Suprapubic skin (tissue), 4 donors: ENCODE measurements at regions not wholly inside any gene's neighbourhood (a gene's known extent, or its start where the extent isn't known, plus 50 kb on each side); places are given as distances from the start of the nearest gene placed in this dataset.

Source experiments
- EP300 ChIP-seq: sonication (generic); formaldehyde crosslinking; IDR thresholded peaks from one replicate; pipeline ENCODE4 v1.6.1; 2017; ENCODE audit warnings: antibody characterized with exemption
- POLR2A ChIP-seq, 2 donors: fragments of 450-650 bp; IDR thresholded peaks; one replicate each; pipeline ENCODE4 v1.6.1; 2017; ENCODE audit warnings: antibody characterized with exemption in 2 of 2, mild to moderate bottlenecking in 2 of 2, moderate library complexity in 2 of 2
- POLR2AphosphoS5 ChIP-seq, 3 donors: sonication (generic); formaldehyde crosslinking; IDR thresholded peaks; one replicate each; pipeline ENCODE4 v1.6.1; 2017; ENCODE audit warnings: antibody characterized with exemption in 3 of 3
- TF ChIP-seq, protein P1 (sequence below), 2 donors: fragments of 200-600 bp in 1 of 2; fragments of 450-650 bp in 1 of 2; sonication (generic) in 1 of 2; IDR thresholded peaks; one replicate each; pipeline ENCODE4 v1.5.1; 2016 to 2019; ENCODE audit warnings: antibody characterized with exemption in 2 of 2, mild to moderate bottlenecking in 1 of 2, moderate library complexity in 1 of 2

DNA sequence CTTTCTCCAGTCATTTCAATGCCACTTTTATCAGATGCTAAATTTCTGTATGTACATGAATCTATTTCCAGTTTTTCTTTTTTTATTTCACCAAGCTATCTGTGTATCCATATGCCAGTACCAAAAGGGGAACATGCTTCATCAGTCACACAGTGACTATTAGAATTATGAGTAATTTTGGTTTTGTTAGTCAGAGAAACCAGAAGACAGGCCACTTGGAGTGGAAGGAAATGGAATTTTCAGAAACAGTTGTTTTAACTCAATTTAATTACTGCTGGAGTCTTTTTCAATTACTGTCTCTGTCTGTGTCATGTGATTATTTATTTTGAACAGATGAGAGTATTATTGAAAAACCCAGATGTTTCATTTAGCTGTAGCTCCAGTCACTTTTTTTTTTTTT lies 84.6 kb upstream of the ANO3 start:
- TF ChIP-seq, protein P1, sequence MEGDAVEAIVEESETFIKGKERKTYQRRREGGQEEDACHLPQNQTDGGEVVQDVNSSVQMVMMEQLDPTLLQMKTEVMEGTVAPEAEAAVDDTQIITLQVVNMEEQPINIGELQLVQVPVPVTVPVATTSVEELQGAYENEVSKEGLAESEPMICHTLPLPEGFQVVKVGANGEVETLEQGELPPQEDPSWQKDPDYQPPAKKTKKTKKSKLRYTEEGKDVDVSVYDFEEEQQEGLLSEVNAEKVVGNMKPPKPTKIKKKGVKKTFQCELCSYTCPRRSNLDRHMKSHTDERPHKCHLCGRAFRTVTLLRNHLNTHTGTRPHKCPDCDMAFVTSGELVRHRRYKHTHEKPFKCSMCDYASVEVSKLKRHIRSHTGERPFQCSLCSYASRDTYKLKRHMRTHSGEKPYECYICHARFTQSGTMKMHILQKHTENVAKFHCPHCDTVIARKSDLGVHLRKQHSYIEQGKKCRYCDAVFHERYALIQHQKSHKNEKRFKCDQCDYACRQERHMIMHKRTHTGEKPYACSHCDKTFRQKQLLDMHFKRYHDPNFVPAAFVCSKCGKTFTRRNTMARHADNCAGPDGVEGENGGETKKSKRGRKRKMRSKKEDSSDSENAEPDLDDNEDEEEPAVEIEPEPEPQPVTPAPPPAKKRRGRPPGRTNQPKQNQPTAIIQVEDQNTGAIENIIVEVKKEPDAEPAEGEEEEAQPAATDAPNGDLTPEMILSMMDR (IDR thresholded peaks at IDR 0.05) = no peak
- no peak for TF ChIP-seq POLR2A (IDR thresholded peaks at IDR 0.05)
- no peak for TF ChIP-seq EP300
- no peak for TF ChIP-seq POLR2AphosphoS5 (IDR thresholded peaks at IDR 0.05)
